ENCODE measurements at regions not wholly inside any gene's neighbourhood (a gene's known extent, or its start where the extent isn't known, plus 50 kb on each side); places are given as distances from the start of the nearest gene placed in this dataset.

- no peak overlapping the region for H3K27ac Mint-ChIP-seq
- CTCF ChIA-PET, result no interaction called here
- POLR2A ChIA-PET, result no interaction called here
These were observed 481.4 kb downstream of the ETS1 start for GRCh38 chr11:128105950-128106349.

More at GRCh38 chr11:128105950-128106349, 481.4 kb downstream of the ETS1 start:
- DNase-seq (ENCODE audit: low spot score) (no peak), ATAC-seq (no peak)
- H3K9me3 Mint-ChIP-seq, result 0 out of 2 replicates have a peak, but pooled peaks cover 3% of the 10 kb centered on the region
- no peaks in the 10 kb centered on the region for H3K36me3 Mint-ChIP-seq
- TF ChIP-seq ZNF396 (CRISPR knock-in tag; IDR thresholded peaks at IDR 0.05; ENCODE audit: borderline replicate concordance) (no peak), MAX (CRISPR knock-in tag; IDR thresholded peaks at IDR 0.05) (no peak), FOXP4 (CRISPR knock-in tag; IDR thresholded peaks at IDR 0.05) (no peak), IRF2 (CRISPR knock-in tag; IDR thresholded peaks at IDR 0.05; ENCODE audit: borderline replicate concordance, low read depth) (no peak), CBFB (CRISPR knock-in tag; IDR thresholded peaks at IDR 0.05; ENCODE audit: low read depth) (no peak), SMAD4 (CRISPR knock-in tag; IDR thresholded peaks at IDR 0.05) (no peak), ERG (CRISPR knock-in tag; IDR thresholded peaks at IDR 0.05) (no peak), GRHL2 (CRISPR knock-in tag; IDR thresholded peaks at IDR 0.05; ENCODE audit: insufficient replicate concordance, severe bottlenecking) (no peak), ZNF121 (CRISPR knock-in tag; IDR thresholded peaks at IDR 0.05) (no peak), ZNF219 (CRISPR knock-in tag; IDR thresholded peaks at IDR 0.05; ENCODE audit: borderline replicate concordance) (no peak), ESRRA (CRISPR knock-in tag; IDR thresholded peaks at IDR 0.05; ENCODE audit: borderline replicate concordance) (no peak), PREB (CRISPR knock-in tag; IDR thresholded peaks at IDR 0.05; ENCODE audit: borderline replicate concordance) (no peak)
- TF ChIP-seq, protein P1, sequence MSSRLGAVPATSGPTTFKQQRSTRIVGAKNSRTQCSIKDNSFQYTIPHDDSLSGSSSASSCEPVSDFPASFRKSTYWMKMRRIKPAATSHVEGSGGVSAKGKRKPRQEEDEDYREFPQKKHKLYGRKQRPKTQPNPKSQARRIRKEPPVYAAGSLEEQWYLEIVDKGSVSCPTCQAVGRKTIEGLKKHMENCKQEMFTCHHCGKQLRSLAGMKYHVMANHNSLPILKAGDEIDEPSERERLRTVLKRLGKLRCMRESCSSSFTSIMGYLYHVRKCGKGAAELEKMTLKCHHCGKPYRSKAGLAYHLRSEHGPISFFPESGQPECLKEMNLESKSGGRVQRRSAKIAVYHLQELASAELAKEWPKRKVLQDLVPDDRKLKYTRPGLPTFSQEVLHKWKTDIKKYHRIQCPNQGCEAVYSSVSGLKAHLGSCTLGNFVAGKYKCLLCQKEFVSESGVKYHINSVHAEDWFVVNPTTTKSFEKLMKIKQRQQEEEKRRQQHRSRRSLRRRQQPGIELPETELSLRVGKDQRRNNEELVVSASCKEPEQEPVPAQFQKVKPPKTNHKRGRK (CRISPR knock-in tag; IDR thresholded peaks at IDR 0.05; ENCODE audit: borderline replicate concordance), result no peak
- TF ChIP-seq, protein P2, sequence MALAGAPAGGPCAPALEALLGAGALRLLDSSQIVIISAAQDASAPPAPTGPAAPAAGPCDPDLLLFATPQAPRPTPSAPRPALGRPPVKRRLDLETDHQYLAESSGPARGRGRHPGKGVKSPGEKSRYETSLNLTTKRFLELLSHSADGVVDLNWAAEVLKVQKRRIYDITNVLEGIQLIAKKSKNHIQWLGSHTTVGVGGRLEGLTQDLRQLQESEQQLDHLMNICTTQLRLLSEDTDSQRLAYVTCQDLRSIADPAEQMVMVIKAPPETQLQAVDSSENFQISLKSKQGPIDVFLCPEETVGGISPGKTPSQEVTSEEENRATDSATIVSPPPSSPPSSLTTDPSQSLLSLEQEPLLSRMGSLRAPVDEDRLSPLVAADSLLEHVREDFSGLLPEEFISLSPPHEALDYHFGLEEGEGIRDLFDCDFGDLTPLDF (CRISPR knock-in tag; IDR thresholded peaks at IDR 0.05), result no peak
- TF ChIP-seq, protein P3, sequence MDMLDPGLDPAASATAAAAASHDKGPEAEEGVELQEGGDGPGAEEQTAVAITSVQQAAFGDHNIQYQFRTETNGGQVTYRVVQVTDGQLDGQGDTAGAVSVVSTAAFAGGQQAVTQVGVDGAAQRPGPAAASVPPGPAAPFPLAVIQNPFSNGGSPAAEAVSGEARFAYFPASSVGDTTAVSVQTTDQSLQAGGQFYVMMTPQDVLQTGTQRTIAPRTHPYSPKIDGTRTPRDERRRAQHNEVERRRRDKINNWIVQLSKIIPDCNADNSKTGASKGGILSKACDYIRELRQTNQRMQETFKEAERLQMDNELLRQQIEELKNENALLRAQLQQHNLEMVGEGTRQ (CRISPR knock-in tag; IDR thresholded peaks at IDR 0.05), result no peak
- TF ChIP-seq, protein P4, sequence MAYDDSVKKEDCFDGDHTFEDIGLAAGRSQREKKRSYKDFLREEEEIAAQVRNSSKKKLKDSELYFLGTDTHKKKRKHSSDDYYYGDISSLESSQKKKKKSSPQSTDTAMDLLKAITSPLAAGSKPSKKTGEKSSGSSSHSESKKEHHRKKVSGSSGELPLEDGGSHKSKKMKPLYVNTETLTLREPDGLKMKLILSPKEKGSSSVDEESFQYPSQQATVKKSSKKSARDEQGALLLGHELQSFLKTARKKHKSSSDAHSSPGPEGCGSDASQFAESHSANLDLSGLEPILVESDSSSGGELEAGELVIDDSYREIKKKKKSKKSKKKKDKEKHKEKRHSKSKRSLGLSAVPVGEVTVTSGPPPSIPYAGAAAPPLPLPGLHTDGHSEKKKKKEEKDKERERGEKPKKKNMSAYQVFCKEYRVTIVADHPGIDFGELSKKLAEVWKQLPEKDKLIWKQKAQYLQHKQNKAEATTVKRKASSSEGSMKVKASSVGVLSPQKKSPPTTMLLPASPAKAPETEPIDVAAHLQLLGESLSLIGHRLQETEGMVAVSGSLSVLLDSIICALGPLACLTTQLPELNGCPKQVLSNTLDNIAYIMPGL (CRISPR knock-in tag; IDR thresholded peaks at IDR 0.05), result no peak
- TF ChIP-seq, protein P5, sequence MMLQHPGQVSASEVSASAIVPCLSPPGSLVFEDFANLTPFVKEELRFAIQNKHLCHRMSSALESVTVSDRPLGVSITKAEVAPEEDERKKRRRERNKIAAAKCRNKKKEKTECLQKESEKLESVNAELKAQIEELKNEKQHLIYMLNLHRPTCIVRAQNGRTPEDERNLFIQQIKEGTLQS (CRISPR knock-in tag; conservative IDR thresholded peaks at IDR 0.05), result no peak
- TF ChIP-seq, protein P6, sequence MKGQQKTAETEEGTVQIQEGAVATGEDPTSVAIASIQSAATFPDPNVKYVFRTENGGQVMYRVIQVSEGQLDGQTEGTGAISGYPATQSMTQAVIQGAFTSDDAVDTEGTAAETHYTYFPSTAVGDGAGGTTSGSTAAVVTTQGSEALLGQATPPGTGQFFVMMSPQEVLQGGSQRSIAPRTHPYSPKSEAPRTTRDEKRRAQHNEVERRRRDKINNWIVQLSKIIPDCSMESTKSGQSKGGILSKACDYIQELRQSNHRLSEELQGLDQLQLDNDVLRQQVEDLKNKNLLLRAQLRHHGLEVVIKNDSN (CRISPR knock-in tag; IDR thresholded peaks at IDR 0.05), result no peak
- TF ChIP-seq, protein P7, sequence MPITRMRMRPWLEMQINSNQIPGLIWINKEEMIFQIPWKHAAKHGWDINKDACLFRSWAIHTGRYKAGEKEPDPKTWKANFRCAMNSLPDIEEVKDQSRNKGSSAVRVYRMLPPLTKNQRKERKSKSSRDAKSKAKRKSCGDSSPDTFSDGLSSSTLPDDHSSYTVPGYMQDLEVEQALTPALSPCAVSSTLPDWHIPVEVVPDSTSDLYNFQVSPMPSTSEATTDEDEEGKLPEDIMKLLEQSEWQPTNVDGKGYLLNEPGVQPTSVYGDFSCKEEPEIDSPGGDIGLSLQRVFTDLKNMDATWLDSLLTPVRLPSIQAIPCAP (CRISPR knock-in tag; IDR thresholded peaks at IDR 0.05), result no peak
- H3K4me3 Mint-ChIP-seq, result no peak overlapping the region
- no peaks in the 10 kb centered on the region for H3K27me3 Mint-ChIP-seq (ENCODE audit: low read depth)
- peaks cover 14% of the 10 kb centered on the region for H3K4me1 Mint-ChIP-seq

Data from WTC11 (cell line).